ENCODE measurements at regions not wholly inside any gene's neighbourhood (a gene's known extent, or its start where the extent isn't known, plus 50 kb on each side); places are given as distances from the start of the nearest gene placed in this dataset.
"Not testable (repeated sequence)": the region's sequence is repeated elsewhere in the genome, so short reads cannot be mapped to it uniquely, and the experiment has no call there.

DNA sequence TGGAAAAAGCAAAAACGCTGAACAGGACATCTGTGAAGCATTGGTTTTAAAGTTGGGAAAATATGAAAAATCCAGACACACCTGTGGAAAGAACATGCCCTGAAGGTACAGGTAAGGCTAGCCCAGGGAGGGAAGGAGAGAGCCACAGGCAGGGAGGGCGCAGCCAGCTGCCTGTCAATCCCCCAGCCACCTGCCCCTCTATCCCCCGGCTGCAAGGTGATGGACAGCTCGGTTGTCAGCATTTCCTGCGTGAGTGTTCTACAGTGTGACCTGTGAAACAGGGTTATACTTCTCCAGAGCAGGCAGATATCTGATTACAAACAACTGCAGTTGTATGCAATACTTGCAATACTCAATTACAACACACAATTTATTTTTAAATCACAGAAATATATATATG is 358.1 kb downstream of the SMOC2 start:
- no peak overlapping the region for H3K9ac ChIP-seq (ENCODE audit: low read length)
- H3K4me1 ChIP-seq (ENCODE audit: low read length), result no peaks in the 10 kb centered on the region
- no peak for DNase-seq
- no peaks in the 10 kb centered on the region for H3K9me3 ChIP-seq (replicated peaks; ENCODE audit: insufficient read depth, low read length)
- no peak overlapping the region for H3K4me2 ChIP-seq (ENCODE audit: low read depth, low read length)
- H3K4me3 ChIP-seq (ENCODE audit: low read length), result no peak overlapping the region
- H3K36me3 ChIP-seq (replicated peaks; ENCODE audit: insufficient read depth, low read length), result no peaks in the 10 kb centered on the region
- no peaks in the 10 kb centered on the region for H3F3A ChIP-seq (ENCODE audit: insufficient read depth, low read length)
- no peaks in the 10 kb centered on the region for H3K27me3 ChIP-seq (replicated peaks; ENCODE audit: insufficient read depth, low read length)
- H4K20me1 ChIP-seq (ENCODE audit: insufficient read depth, low read length), result no peaks in the 10 kb centered on the region
- TF ChIP-seq EZH2 (optimal IDR thresholded peaks at IDR 0.05; ENCODE audit: low read depth, low read length) (no peak), EZH2phosphoT487 (IDR thresholded peaks at IDR 0.05; ENCODE audit: low read length) (no peak)
- TF ChIP-seq, protein P1, sequence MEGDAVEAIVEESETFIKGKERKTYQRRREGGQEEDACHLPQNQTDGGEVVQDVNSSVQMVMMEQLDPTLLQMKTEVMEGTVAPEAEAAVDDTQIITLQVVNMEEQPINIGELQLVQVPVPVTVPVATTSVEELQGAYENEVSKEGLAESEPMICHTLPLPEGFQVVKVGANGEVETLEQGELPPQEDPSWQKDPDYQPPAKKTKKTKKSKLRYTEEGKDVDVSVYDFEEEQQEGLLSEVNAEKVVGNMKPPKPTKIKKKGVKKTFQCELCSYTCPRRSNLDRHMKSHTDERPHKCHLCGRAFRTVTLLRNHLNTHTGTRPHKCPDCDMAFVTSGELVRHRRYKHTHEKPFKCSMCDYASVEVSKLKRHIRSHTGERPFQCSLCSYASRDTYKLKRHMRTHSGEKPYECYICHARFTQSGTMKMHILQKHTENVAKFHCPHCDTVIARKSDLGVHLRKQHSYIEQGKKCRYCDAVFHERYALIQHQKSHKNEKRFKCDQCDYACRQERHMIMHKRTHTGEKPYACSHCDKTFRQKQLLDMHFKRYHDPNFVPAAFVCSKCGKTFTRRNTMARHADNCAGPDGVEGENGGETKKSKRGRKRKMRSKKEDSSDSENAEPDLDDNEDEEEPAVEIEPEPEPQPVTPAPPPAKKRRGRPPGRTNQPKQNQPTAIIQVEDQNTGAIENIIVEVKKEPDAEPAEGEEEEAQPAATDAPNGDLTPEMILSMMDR (IDR thresholded peaks at IDR 0.05; ENCODE audit: low read length), result no peak
- no peaks in the 10 kb centered on the region for H3K79me2 ChIP-seq (ENCODE audit: low read length)
- no peak overlapping the region for H3K27ac ChIP-seq (ENCODE audit: low read length)
- H2AFZ ChIP-seq (ENCODE audit: low read length), result no peak overlapping the region
- no peaks in the 10 kb centered on the region for H3K9me2 ChIP-seq (replicated peaks; ENCODE audit: insufficient read depth, low read length)

DNA sequence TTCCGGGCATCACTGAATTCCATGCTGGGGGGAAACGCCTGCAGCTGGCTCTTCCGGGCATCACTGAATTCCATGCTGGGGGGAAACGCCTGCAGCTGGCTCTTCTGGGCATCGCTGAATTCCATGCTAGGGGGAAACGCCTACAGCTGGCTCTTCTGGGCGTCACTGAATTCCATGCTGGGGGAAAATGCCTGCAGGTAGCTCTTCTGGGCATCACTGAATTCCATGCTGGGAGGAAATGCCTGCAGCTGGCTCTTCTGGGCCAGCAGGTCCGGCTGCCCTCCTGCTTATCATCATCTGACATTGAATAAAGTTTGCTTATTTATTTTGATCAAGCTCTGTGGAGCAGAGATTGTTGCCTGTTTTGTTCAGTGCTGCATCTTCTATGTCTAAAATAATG is 355.1 kb downstream of the SMOC2 start:
- Histone ChIP-seq H3K9ac (ENCODE audit: low read length) (no peak overlapping the region), H3K27ac (ENCODE audit: low read length) (no peak overlapping the region), H4K20me1 (ENCODE audit: insufficient read depth, low read length) (no peaks in the 10 kb centered on the region), H3K4me1 (ENCODE audit: low read length) (no peaks in the 10 kb centered on the region), H3K4me2 (ENCODE audit: low read depth, low read length) (no peak overlapping the region), H3K36me3 (replicated peaks; ENCODE audit: insufficient read depth, low read length) (no peaks in the 10 kb centered on the region), H3F3A (ENCODE audit: insufficient read depth, low read length) (no peaks in the 10 kb centered on the region), H3K9me3 (replicated peaks; ENCODE audit: insufficient read depth, low read length) (no peaks in the 10 kb centered on the region), H2AFZ (ENCODE audit: low read length) (no peak overlapping the region), H3K4me3 (ENCODE audit: low read length) (no peak overlapping the region), H3K9me2 (replicated peaks; ENCODE audit: insufficient read depth, low read length) (no peaks in the 10 kb centered on the region), H3K27me3 (replicated peaks; ENCODE audit: insufficient read depth, low read length) (no peaks in the 10 kb centered on the region), H3K79me2 (ENCODE audit: low read length) (no peaks in the 10 kb centered on the region)
- no peak for DNase-seq
- TF ChIP-seq EZH2 (optimal IDR thresholded peaks at IDR 0.05; ENCODE audit: low read depth, low read length), result no peak
- TF ChIP-seq EZH2phosphoT487 (IDR thresholded peaks at IDR 0.05; ENCODE audit: low read length), result no peak
- TF ChIP-seq, protein P1 (IDR thresholded peaks at IDR 0.05; ENCODE audit: low read length), result no peak

DNA sequence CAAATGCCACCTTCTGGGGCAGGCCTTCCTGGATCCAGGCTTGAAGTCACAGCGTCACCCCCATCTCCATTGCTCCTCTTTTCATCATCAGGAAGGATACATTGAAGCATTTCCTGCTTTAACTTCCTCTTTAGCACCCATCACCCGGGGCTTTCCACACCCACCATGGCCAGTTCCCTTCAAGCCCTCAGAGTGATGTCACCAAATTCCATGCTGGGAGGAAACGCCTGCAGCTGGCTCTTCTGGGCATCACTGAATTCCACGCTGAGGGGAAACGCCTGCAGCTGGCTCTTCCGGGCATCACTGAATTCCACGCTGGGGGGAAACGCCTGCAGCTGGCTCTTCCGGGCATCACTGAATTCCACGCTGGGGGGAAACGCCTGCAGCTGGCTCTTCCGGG is 354.6 kb downstream of the SMOC2 start:
- not testable (repeated sequence) for H3K4me1 ChIP-seq (ENCODE audit: low read length); DNase-seq; H3K36me3 ChIP-seq (replicated peaks; ENCODE audit: insufficient read depth, low read length); H3K4me3 ChIP-seq (ENCODE audit: low read length); H2AFZ ChIP-seq (ENCODE audit: low read length); H3K9me3 ChIP-seq (replicated peaks; ENCODE audit: insufficient read depth, low read length); H3F3A ChIP-seq (ENCODE audit: insufficient read depth, low read length); H3K27me3 ChIP-seq (replicated peaks; ENCODE audit: insufficient read depth, low read length); H3K4me2 ChIP-seq (ENCODE audit: low read depth, low read length); H3K9me2 ChIP-seq (replicated peaks; ENCODE audit: insufficient read depth, low read length); H3K79me2 ChIP-seq (ENCODE audit: low read length); H3K9ac ChIP-seq (ENCODE audit: low read length); H4K20me1 ChIP-seq (ENCODE audit: insufficient read depth, low read length); H3K27ac ChIP-seq (ENCODE audit: low read length)

DNA sequence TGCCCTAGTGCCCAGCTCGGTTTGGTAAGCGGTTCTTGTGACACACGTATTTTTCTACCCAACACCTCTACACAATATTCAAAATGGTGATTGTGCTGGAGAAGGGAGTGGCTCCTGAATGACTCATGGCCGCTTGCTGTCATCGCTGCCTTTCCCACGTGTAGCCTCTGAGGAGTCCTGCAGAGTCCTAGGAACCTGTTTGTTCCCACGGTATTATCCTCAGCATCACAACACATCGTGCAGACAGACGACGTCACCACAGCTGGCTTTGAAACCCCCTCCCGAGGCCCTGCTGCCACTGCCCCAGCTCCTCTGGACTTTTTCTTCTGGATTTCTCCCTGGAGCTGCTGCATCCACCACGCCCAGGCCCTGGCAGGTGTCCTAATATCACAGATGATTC is 353.5 kb downstream of the SMOC2 start:
- DNase-seq, result no peak
- TF ChIP-seq EZH2phosphoT487 (IDR thresholded peaks at IDR 0.05; ENCODE audit: low read length), result no peak
- TF ChIP-seq EZH2 (optimal IDR thresholded peaks at IDR 0.05; ENCODE audit: low read depth, low read length), result no peak
- TF ChIP-seq, protein P1 (IDR thresholded peaks at IDR 0.05; ENCODE audit: low read length), result no peak
- H3K4me1 ChIP-seq (ENCODE audit: low read length), result no peaks in the 10 kb centered on the region
- H3K4me2 ChIP-seq (ENCODE audit: low read depth, low read length), result no peak overlapping the region
- H3F3A ChIP-seq (ENCODE audit: insufficient read depth, low read length), result no peaks in the 10 kb centered on the region
- no peaks in the 10 kb centered on the region for H4K20me1 ChIP-seq (ENCODE audit: insufficient read depth, low read length)
- no peaks in the 10 kb centered on the region for H3K9me3 ChIP-seq (replicated peaks; ENCODE audit: insufficient read depth, low read length)
- H3K9ac ChIP-seq (ENCODE audit: low read length), result no peak overlapping the region
- H3K4me3 ChIP-seq (ENCODE audit: low read length), result no peak overlapping the region
- H3K9me2 ChIP-seq (replicated peaks; ENCODE audit: insufficient read depth, low read length), result no peaks in the 10 kb centered on the region
- H3K79me2 ChIP-seq (ENCODE audit: low read length), result no peaks in the 10 kb centered on the region
- H3K27ac ChIP-seq (ENCODE audit: low read length), result no peak overlapping the region
- H2AFZ ChIP-seq (ENCODE audit: low read length), result no peak overlapping the region
- H3K36me3 ChIP-seq (replicated peaks; ENCODE audit: insufficient read depth, low read length), result no peaks in the 10 kb centered on the region
- H3K27me3 ChIP-seq (replicated peaks; ENCODE audit: insufficient read depth, low read length), result no peaks in the 10 kb centered on the region
